GM18951 (cell line): ENCODE measurements at regions not wholly inside any gene's neighbourhood (a gene's known extent, or its start where the extent isn't known, plus 50 kb on each side); places are given as distances from the start of the nearest gene placed in this dataset.

Experiments used
- POLR2A ChIP-seq: IDR thresholded peaks from 4 replicates; pipeline ENCODE4 v1.6.1; 2011; ENCODE audit warnings: mild to moderate bottlenecking; ENCODE audit not compliant: insufficient read length, insufficient read depth; ENCODE audit errors: extremely low read depth
- in situ Hi-C: fragments of 300-500 bp; cut with MboI; formaldehyde crosslinking; loops from one replicate; pipeline ENCODE4 v1.12.0; 2022; ENCODE audit warnings: low sequenced_read_pairs, mixed read lengths, inconsistent platforms; ENCODE audit not compliant: unreplicated experiment

GRCh38 chr2:145623136-145623535, 1103.2 kb upstream of the ZEB2 start:
- in situ Hi-C loops, result no loop called here
- TF ChIP-seq POLR2A, result no peak

GRCh38 chr2:145622285-145622684, 1102.4 kb upstream of the ZEB2 start:
- TF ChIP-seq POLR2A, result no peak
- in situ Hi-C loops, result no loop called here

GRCh38 chr2:145617906-145618305, 1098.0 kb upstream of the ZEB2 start:
- TF ChIP-seq POLR2A, result no peak
- in situ Hi-C loops, result no loop called here

- no peak for TF ChIP-seq POLR2A
- in situ Hi-C loops, result no loop called here
These were observed 1097.5 kb upstream of the ZEB2 start for GRCh38 chr2:145617420-145617819.

- in situ Hi-C loops, result no loop called here
- no peak for TF ChIP-seq POLR2A
These were observed 1095.7 kb upstream of the ZEB2 start for GRCh38 chr2:145615626-145616025.

GRCh38 chr2:145609951-145610350, 1090.0 kb upstream of the ZEB2 start:
- in situ Hi-C loops, result no loop called here
- no peak for TF ChIP-seq POLR2A

GRCh38 chr2:145601361-145601925, 1081.5 kb upstream of the ZEB2 start:
- no peak for TF ChIP-seq POLR2A
- in situ Hi-C loops, result no loop called here

- TF ChIP-seq POLR2A, result no peak
- in situ Hi-C loops, result no loop called here
These were observed 1080.9 kb upstream of the ZEB2 start for GRCh38 chr2:145600811-145601210.

- in situ Hi-C loops, result no loop called here
These were observed 1079.8 kb upstream of the ZEB2 start for GRCh38 chr2:145599756-145600155.

GRCh38 chr2:145598434-145598833, 1078.5 kb upstream of the ZEB2 start:
- in situ Hi-C loops, result no loop called here
- no peak for TF ChIP-seq POLR2A

More at GRCh38 chr2:145599756-145600155, 1079.8 kb upstream of the ZEB2 start:
- no peak for TF ChIP-seq POLR2A

- TF ChIP-seq POLR2A, result no peak
- in situ Hi-C loops, result no loop called here
These were observed 1077.9 kb upstream of the ZEB2 start for GRCh38 chr2:145597809-145598208.

- in situ Hi-C loops, result no loop called here
- TF ChIP-seq POLR2A, result no peak
These were observed 1077.1 kb upstream of the ZEB2 start for GRCh38 chr2:145597006-145597405.

GRCh38 chr2:145596416-145596815, 1076.5 kb upstream of the ZEB2 start:
- in situ Hi-C loops, result no loop called here
- no peak for TF ChIP-seq POLR2A

GRCh38 chr2:145595296-145595695, 1075.4 kb upstream of the ZEB2 start:
- in situ Hi-C loops, result no loop called here
- no peak for TF ChIP-seq POLR2A
